ENCODE measurements at regions not wholly inside any gene's neighbourhood (a gene's known extent, or its start where the extent isn't known, plus 50 kb on each side); places are given as distances from the start of the nearest gene placed in this dataset.

DNA sequence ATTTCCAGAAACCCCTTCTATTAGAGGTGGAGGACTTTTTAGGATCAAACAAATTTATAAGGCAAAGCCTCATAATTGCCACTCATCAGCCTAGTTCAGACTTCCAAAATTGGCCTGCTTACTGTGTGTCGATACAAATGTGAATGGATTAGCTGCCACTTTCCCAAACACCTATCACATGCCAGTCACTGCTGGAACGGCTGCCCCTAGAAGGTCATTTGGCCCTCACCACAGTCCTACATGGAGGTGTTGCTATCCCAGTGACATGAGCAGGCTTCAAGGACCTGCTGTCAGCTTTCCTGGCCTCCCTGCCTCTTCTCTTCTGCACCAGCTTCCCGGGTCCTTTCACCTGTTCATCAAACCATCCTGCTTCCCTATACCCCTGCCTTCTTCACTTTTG lies 279.2 kb upstream of the SKOR2 start:
- TF ChIP-seq RAD21 (conservative IDR thresholded peaks at IDR 0.05 in 1 of 2, IDR thresholded peaks at IDR 0.05 in 1 of 2): no peak
- TF ChIP-seq, protein P1, sequence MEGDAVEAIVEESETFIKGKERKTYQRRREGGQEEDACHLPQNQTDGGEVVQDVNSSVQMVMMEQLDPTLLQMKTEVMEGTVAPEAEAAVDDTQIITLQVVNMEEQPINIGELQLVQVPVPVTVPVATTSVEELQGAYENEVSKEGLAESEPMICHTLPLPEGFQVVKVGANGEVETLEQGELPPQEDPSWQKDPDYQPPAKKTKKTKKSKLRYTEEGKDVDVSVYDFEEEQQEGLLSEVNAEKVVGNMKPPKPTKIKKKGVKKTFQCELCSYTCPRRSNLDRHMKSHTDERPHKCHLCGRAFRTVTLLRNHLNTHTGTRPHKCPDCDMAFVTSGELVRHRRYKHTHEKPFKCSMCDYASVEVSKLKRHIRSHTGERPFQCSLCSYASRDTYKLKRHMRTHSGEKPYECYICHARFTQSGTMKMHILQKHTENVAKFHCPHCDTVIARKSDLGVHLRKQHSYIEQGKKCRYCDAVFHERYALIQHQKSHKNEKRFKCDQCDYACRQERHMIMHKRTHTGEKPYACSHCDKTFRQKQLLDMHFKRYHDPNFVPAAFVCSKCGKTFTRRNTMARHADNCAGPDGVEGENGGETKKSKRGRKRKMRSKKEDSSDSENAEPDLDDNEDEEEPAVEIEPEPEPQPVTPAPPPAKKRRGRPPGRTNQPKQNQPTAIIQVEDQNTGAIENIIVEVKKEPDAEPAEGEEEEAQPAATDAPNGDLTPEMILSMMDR (IDR thresholded peaks at IDR 0.05): no peak

All from A549 (cell line).